ENCODE measurements at regions not wholly inside any gene's neighbourhood (a gene's known extent, or its start where the extent isn't known, plus 50 kb on each side); places are given as distances from the start of the nearest gene placed in this dataset.

DNA sequence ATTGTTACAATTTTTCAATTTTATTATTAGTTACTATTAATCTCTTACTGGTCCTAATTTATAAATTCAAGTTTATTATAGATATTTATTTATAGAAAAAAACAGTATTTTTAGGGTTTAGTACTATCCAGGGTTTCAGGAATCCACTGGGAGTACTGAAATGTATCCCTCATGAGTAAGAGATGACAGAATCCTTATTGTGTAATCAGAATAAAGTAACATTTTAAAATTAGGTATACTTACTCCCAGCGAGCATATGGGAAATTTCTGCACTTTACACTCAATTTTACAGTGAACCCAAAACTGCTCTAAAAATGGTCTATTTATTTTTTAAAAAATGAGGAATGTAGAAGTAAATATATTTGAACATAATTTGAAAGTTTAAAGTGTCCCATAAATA, 202.7 kb downstream of the CGGBP1 start:
- TF ChIP-seq, protein P1, sequence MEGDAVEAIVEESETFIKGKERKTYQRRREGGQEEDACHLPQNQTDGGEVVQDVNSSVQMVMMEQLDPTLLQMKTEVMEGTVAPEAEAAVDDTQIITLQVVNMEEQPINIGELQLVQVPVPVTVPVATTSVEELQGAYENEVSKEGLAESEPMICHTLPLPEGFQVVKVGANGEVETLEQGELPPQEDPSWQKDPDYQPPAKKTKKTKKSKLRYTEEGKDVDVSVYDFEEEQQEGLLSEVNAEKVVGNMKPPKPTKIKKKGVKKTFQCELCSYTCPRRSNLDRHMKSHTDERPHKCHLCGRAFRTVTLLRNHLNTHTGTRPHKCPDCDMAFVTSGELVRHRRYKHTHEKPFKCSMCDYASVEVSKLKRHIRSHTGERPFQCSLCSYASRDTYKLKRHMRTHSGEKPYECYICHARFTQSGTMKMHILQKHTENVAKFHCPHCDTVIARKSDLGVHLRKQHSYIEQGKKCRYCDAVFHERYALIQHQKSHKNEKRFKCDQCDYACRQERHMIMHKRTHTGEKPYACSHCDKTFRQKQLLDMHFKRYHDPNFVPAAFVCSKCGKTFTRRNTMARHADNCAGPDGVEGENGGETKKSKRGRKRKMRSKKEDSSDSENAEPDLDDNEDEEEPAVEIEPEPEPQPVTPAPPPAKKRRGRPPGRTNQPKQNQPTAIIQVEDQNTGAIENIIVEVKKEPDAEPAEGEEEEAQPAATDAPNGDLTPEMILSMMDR (IDR thresholded peaks at IDR 0.05; ENCODE audit: poor library complexity, severe bottlenecking) = no peak
- no peak for TF ChIP-seq TAF1 (IDR thresholded peaks at IDR 0.05; ENCODE audit: low read depth)

Data from neural cell (in vitro differentiated cells).